Kidney capillary endothelial cell (primary cell): ENCODE measurements at regions not wholly inside any gene's neighbourhood (a gene's known extent, or its start where the extent isn't known, plus 50 kb on each side); places are given as distances from the start of the nearest gene placed in this dataset.

Experiments used
- DNase-seq: peaks from one replicate; pipeline ENCODE4 v3.0.0-alpha.2; 2018; ENCODE audit warnings: low spot score

DNA sequence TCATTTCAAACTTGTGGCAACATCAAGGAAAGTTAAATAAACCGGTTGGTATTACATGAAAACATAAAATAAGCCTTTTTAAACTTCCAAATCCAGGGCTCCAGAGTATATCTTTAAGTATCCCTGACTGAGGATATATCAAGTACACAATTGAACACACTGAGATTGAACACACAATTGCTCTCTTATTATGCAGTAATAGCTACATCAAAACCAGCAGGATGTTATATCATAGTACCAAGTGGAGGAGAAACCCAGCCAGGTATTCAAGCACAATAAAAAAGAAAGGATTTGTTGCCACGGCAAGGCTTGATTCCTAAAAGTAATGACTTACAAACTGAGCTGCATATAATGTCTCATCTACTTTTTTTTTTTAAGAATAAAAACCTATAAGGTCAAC, 605.8 kb downstream of the SPOCK3 start:
- no peak for DNase-seq

DNA sequence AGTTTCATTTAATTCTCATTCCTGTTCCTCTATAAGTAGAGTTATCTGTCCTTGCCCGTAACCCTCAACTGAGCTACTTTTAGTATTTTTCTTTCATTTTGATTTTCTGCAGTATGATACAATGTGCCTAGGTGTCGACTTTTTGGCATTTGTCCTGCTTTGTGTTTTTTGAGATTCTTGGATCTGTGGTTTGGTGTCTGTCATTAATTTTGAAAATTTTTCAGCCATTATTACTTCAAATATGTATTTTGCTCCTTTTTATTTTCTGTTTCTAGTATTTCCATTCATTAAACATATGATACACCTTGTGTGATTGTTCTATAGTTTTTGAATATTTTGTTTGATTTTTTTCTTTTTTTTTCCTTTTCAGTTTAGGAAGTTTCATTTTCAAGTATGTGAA, 598.9 kb downstream of the SPOCK3 start:
- no peak for DNase-seq

DNA sequence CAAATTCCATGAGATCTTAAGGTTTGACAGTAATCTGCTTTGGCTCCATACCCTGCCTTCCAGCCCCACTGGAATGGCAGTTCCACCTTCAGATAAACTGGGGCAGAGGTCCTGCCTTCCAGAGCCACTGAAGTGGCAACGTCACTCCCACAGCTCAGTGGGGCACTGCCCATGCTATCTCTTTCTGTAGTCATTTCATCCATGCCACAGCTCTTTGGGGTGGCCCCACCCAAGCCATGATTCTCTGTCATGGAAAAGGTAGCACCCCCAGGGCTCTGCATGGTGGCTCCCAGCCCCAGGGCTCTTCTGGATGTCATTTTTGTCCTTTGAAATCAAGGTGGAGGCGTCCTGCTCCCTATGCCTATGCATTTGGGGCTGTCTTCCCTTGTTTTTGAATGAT, 596.5 kb downstream of the SPOCK3 start:
- DNase-seq, result no peak

DNA sequence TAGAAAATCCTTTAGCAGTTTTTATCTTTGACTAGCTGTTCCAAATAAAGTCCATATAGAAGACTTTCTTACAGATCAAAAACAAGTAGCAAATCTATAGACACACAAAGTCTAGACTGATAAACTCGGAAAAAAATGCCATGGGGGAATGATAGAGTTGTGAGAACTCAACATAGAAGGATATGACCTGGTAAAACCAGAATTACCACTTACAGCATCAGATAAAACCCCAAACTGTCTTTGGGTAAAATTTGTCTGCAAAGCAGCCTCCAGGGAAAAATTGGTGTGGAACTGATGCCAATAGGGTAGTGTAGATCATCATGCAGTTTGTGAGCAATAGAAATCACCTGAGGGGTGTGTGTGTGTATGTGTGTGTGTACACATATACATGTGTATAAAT, 579.1 kb downstream of the SPOCK3 start:
- DNase-seq, result no peak

DNA sequence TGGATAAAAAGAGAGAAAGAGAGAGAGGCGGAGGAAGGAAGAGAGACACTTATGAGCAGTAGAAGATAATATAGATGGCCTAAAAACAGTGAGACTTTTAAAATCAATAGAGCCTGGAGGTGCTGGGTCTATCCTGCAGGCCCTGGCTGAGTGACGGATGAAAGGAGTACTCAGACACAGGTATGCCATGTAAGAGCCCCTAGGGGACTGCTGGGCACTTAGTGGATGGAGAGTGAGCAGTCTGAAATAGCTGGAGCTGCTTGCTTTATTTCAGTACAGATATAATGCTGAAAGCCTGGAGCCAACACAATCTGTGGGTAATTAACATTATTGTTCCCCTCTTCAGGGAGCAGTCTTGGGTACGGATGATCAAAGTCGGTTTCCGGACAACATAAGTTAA, 578.6 kb downstream of the SPOCK3 start:
- DNase-seq, result no peak

DNA sequence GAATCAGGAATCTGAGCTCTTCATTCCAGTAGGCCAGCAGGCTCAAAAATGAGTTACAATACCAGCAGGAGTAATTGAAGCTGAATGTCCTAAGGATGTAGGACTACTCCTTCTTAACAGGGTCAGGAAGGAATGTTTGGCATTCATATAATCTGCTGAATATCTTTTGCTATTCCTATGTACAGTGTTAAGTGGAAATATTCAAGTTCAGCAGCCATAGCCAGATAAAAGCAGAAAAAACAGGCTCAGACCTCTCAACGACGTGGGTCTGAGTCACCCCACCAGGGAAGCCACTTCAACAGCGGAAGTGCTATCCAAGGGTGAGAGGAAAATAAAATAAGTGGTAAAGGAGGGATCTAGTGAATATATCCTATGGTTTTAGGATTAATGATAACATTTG, 577.0 kb downstream of the SPOCK3 start:
- no peak for DNase-seq

DNA sequence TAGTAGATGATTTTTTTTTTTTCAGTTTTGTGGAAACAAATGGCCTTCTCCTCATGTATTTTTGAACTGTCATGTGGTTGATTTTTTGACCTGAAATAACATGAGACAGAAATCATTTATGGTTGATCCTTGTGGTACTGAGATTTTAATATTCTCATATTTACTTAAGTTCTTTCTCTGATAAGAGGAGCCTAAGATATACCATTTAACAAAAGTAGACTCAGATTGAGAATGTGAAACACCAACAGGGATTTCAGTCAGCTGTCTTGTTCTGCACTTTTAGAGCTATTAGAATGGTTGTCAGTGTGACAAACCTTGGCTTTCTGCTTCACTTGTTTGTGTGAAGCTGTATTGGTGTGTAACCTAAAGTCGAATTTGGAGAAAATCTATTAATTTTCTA, 575.7 kb downstream of the SPOCK3 start:
- no peak for DNase-seq

DNA sequence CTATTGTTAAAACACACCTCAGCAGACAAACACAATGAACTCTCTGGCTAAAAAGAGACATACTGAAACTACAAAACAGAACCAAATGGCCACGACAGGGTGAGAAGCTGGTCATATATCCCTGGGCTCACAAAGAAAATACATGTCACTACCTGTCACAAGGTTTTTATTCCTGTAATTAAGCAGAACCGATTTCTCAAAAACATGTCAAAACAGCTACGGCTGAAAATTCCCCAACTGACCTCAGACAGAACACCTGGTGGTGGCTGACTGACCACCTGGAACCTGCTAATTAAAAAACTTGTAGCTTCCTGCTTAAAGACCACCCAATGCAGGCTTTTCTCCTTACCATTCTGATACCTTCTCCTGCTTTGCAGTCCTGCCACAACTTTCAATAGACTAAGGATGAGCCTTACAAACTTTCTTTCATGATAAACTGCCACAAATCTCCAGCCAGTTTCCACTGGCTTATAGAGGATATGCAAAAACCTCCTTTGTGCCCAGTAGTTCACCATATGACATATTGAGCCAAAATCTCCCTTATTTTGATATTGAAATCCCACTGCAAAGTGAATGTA, 571.9 kb downstream of the SPOCK3 start:
- DNase-seq, result no peak

DNA sequence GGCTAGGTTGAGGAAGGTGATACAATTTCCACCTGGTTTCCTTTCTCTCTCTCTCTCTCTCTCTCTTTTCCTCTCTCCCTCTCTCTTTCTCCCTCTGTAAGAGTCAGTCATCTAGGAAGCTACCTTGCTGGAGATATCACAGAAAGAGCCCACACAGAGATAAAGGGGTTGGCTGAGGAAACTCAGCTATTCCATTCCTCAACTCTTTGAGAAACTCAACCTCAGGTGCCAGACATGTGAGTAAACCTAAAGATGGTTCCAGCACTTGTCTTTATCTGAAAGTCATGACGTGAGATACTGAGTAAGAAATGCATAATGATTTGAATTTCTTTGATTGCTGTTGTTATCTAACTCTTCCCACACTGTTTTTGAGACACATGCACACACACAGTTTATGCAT, 564.0 kb downstream of the SPOCK3 start:
- DNase-seq, result no peak

DNA sequence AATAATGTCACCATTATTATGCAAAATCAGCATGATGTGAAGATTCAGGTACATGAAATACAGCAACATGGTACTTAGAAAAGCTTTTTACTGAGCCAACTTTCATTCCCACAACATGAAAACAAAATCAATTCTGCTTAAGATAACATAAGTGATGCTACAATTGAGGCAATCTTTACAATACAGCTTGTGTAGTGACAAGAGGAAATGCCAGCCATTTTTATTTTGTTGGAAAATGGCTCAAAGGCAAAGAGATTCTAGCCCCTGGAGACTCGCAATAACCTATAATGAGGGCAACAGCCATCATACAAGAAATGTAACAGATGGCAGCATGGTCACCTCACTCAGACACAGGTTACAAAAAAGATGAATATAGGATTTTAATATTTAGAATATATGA, 560.4 kb downstream of the SPOCK3 start:
- DNase-seq, result no peak

DNA sequence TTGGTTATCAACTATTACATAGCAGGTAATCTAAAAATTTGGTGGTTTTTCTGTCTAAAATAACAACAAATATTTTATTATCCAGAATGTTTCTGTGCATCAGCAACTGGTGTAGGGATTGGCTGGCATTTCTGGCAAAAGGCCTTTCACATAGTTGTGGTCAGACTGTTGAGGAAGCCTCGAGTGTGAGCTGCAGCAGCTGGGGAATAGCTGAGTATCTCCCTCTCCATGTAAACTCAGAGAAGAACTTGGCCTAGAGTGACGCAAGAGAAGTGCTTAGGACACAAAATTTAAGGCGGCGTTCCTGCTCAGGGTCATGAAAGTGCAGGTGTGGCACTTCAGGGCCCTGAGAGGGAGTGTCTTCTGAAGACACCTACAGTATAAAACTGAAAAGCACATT, 558.9 kb downstream of the SPOCK3 start:
- no peak for DNase-seq

DNA sequence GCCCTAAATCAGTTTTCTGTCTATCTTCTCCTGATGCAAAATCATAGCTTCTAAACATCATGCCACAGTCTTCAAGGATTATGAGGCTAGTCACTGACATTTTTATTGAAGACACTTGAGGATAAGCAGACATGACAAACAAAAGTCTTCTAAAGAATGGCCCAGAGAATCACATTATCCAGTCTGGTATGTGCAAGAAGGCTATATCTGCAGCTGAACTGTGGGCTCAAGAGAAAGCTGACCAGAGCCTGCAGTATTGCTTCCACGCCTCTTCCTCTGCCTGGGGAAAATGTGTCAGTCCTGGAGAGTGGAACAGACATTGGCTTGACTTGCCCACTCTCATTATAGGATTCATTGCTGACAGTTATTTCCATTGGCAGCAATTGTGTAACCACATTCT, 553.5 kb downstream of the SPOCK3 start:
- no peak for DNase-seq

DNA sequence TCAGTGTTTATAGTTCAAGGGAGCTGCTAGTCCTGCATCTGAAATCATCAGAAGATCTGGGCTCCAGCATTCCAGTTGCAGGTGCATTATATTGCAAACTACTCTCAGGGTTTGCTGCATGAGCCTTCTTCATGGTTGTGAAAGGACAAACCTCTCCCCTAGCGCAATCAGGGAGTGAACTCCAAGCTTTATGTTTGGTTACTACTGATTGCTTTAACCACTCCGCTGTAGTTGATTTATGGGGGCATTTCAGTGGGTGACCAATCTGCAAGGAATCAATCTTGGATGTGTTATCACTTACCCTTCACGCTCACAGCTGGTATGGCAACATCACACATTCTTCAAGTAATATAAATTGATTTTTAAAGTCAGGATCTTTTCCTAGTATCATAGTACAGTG, 552.1 kb downstream of the SPOCK3 start:
- DNase-seq, result no peak
